Natural killer cell (primary cell): ENCODE measurements at regions not wholly inside any gene's neighbourhood (a gene's known extent, or its start where the extent isn't known, plus 50 kb on each side); places are given as distances from the start of the nearest gene placed in this dataset.

Source experiments
- ATAC-seq, 3 donors: fragments of 150-1000 bp in 2 of 3; fragments of 200-7000 bp in 1 of 3; cut with Tn5 transposase; 1 replicate in 1 of 3; 2 replicates in 2 of 3; pipeline ENCODE4 v1.10.0; 2021; ENCODE audit warnings: mild to moderate bottlenecking in 2 of 3, moderate library complexity in 2 of 3
- DNase-seq, 2 donors: peaks; one replicate each; pipeline versions ENCODE4 v3.0.0 to v3.0.0-alpha.2; 2013 to 2021; ENCODE audit warnings: mixed read lengths in 1 of 2
- H3K27ac ChIP-seq: one replicate; pipeline ENCODE4 v1.5.1; 2013; ENCODE audit warnings: mild to moderate bottlenecking, low read length
- H3K27me3 ChIP-seq: one replicate; pipeline ENCODE4 v1.6.1; 2013; ENCODE audit warnings: low read length; ENCODE audit not compliant: control insufficient read depth, insufficient read depth
- H3K36me3 ChIP-seq: one replicate; pipeline ENCODE4 v1.6.1; 2013; ENCODE audit warnings: low read length; ENCODE audit not compliant: control insufficient read depth, insufficient read depth
- H3K4me1 ChIP-seq: one replicate; pipeline ENCODE4 v1.6.1; 2013; ENCODE audit warnings: low read length; ENCODE audit not compliant: control insufficient read depth, insufficient read depth
- H3K4me3 ChIP-seq: one replicate; pipeline ENCODE4 v1.5.1; 2013; ENCODE audit warnings: low read length
- H3K9me3 ChIP-seq: one replicate; pipeline ENCODE4 v1.6.1; 2013; ENCODE audit warnings: low read length; ENCODE audit not compliant: control insufficient read depth, insufficient read depth
- H3K27ac Mint-ChIP-seq, 2 donors: one replicate each; pipeline ENCODE4 v1.8.0; 2022; ENCODE audit warnings: mild to moderate bottlenecking in 2 of 2, mixed read lengths in 2 of 2, moderate library complexity in 1 of 2
- H3K27me3 Mint-ChIP-seq, 2 donors: one replicate each; pipeline ENCODE4 v1.8.0; 2022; ENCODE audit warnings: low read depth in 2 of 2, mixed read lengths in 2 of 2
- H3K36me3 Mint-ChIP-seq: one replicate; pipeline ENCODE4 v1.8.0; 2022; ENCODE audit warnings: mixed read lengths
- H3K4me1 Mint-ChIP-seq, 2 donors: one replicate each; pipeline ENCODE4 v1.8.0; 2022; ENCODE audit warnings: mixed read lengths in 2 of 2
- H3K4me3 Mint-ChIP-seq: one replicate; pipeline ENCODE4 v1.8.0; 2022; ENCODE audit warnings: mild to moderate bottlenecking, moderate library complexity, mixed read lengths
- H3K9me3 Mint-ChIP-seq, 2 donors: one replicate each; pipeline ENCODE4 v1.8.0; 2022; ENCODE audit warnings: mixed read lengths in 2 of 2
- WGBS: methylation state at CpG from one replicate; pipeline ENCODE4 v1.1.7; 2013; ENCODE audit warnings: missing lambda C conversion rate; ENCODE audit not compliant: insufficient coverage; 5-methylcytosine and 5-hydroxymethylcytosine counted together
- intact Hi-C: fragments of 100-400 bp; cut with micrococcal nuclease; formaldehyde crosslinking; loops from one replicate; pipeline ENCODE4 v1.14.2; 2022
- TF ChIP-seq, protein P1 (sequence below): fragments of 200-600 bp; IDR thresholded peaks from one replicate; pipeline ENCODE4 v1.8.0; 2022; ENCODE audit warnings: antibody characterized with exemption

DNA sequence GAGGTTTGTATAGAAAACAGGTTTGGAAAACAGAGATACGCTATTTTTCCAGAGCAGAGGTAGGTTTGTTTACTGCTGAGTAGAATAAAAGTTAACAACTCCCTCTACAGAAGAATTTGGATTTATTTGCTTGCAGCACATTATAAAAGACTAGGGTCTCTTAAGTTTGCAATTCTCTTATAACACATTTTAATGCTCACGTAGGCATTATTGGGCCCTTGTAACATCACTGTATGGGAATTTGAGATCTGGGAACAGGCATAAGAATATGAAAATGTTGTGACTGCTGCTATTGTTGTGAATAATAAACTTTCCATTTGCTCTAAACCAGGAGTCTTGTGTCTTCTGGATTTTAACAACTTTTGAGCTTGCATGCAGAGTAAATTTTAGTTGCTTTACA lies 128.3 kb upstream of the CADM2 start:
- DNase-seq (no peak), ATAC-seq (no peak)
- 100% methylated on average over 1 of the region's 2 CpGs for WGBS
- Mint-ChIP-seq H3K9me3 (peaks cover 9% of the 10 kb centered on the region in 2 donors), H3K4me1 (no peaks in the 10 kb centered on the region), H3K4me3 (no peak overlapping the region), H3K27me3 (no peaks in the 10 kb centered on the region), H3K36me3 (peaks cover 9% of the 10 kb centered on the region), H3K27ac (no peak overlapping the region)
- no peak overlapping the region for H3K27ac ChIP-seq
- TF ChIP-seq, protein P1, sequence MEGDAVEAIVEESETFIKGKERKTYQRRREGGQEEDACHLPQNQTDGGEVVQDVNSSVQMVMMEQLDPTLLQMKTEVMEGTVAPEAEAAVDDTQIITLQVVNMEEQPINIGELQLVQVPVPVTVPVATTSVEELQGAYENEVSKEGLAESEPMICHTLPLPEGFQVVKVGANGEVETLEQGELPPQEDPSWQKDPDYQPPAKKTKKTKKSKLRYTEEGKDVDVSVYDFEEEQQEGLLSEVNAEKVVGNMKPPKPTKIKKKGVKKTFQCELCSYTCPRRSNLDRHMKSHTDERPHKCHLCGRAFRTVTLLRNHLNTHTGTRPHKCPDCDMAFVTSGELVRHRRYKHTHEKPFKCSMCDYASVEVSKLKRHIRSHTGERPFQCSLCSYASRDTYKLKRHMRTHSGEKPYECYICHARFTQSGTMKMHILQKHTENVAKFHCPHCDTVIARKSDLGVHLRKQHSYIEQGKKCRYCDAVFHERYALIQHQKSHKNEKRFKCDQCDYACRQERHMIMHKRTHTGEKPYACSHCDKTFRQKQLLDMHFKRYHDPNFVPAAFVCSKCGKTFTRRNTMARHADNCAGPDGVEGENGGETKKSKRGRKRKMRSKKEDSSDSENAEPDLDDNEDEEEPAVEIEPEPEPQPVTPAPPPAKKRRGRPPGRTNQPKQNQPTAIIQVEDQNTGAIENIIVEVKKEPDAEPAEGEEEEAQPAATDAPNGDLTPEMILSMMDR: no peak
- peaks cover 4% of the 10 kb centered on the region for H3K9me3 ChIP-seq
- no peaks in the 10 kb centered on the region for H3K27me3 ChIP-seq
- intact Hi-C loops: no loop called here
- H3K36me3 ChIP-seq: no peaks in the 10 kb centered on the region
- H3K4me3 ChIP-seq: no peak overlapping the region
- no peaks in the 10 kb centered on the region for H3K4me1 ChIP-seq

- peaks cover 9% of the 10 kb centered on the region for H3K36me3 Mint-ChIP-seq
- H3K4me1 Mint-ChIP-seq: no peaks in the 10 kb centered on the region
- H3K4me1 ChIP-seq: no peaks in the 10 kb centered on the region
- no peak overlapping the region for H3K27ac Mint-ChIP-seq
- TF ChIP-seq, protein P1: no peak
- H3K27me3 ChIP-seq: no peaks in the 10 kb centered on the region
- peaks cover 4% of the 10 kb centered on the region for H3K9me3 ChIP-seq
- intact Hi-C loops: no loop called here
- H3K4me3 ChIP-seq: no peak overlapping the region
- H3K36me3 ChIP-seq: no peaks in the 10 kb centered on the region
- H3K27me3 Mint-ChIP-seq: no peaks in the 10 kb centered on the region
- peaks cover 7 to 11% of the 10 kb centered on the region in 2 donors for H3K9me3 Mint-ChIP-seq
- 94% methylated on average over 2 of the region's 2 CpGs for WGBS
- ATAC-seq (no peak), DNase-seq (no peak)
- H3K27ac ChIP-seq: no peak overlapping the region
- H3K4me3 Mint-ChIP-seq: no peak overlapping the region
Observed at GRCh38 chr3:84835366-84835765, 123.4 kb upstream of the CADM2 start.

GRCh38 chr3:84836961-84837360 lies 121.8 kb upstream of the CADM2 start:
- 8% methylated on average over 2 of the region's 2 CpGs for WGBS
- H3K4me3 Mint-ChIP-seq: no peak overlapping the region
- H3K27ac ChIP-seq: no peak overlapping the region
- intact Hi-C loops: no loop called here
- no peak for DNase-seq
- H3K27ac Mint-ChIP-seq: no peak overlapping the region
- H3K4me1 Mint-ChIP-seq: no peaks in the 10 kb centered on the region
- H3K9me3 ChIP-seq: peaks cover 4% of the 10 kb centered on the region
- no peaks in the 10 kb centered on the region for H3K27me3 Mint-ChIP-seq
- ATAC-seq: no peak
- TF ChIP-seq, protein P1: no peak
- H3K9me3 Mint-ChIP-seq: peaks cover 7 to 11% of the 10 kb centered on the region in 2 donors
- H3K36me3 ChIP-seq: no peaks in the 10 kb centered on the region
- no peaks in the 10 kb centered on the region for H3K27me3 ChIP-seq
- peaks cover 9% of the 10 kb centered on the region for H3K36me3 Mint-ChIP-seq
- H3K4me1 ChIP-seq: no peaks in the 10 kb centered on the region
- no peak overlapping the region for H3K4me3 ChIP-seq

DNA sequence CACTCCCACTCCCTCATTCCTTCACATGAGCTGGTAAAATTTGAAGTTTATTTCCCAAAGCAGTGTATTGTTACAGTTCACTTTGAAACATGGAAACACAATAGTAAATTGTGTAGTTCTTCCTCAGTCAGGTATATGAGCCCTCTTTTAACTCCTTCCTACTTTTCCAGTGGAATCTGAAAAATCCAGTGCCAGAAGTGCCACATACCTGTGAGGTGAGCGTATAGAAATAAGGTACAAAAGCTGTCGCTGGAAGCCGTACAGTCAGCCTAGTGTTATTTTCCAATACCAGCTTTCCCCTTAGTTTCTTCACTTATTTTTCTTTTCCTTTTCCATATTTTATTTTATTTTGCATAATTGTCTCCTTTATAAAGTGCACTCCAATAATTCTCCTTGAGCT lies 81.7 kb upstream of the CADM2 start:
- Histone ChIP-seq H3K27me3 (no peaks in the 10 kb centered on the region), H3K4me1 (no peaks in the 10 kb centered on the region), H3K9me3 (no peaks in the 10 kb centered on the region), H3K27ac (no peak overlapping the region), H3K36me3 (no peaks in the 10 kb centered on the region), H3K4me3 (no peak overlapping the region)
- TF ChIP-seq, protein P1: no peak
- H3K9me3 Mint-ChIP-seq: peaks cover 19 to 38% of the 10 kb centered on the region in 2 donors
- DNase-seq (no peak), ATAC-seq (no peak)
- peaks cover 7% of the 10 kb centered on the region for H3K36me3 Mint-ChIP-seq
- H3K27ac Mint-ChIP-seq: no peak overlapping the region
- H3K4me3 Mint-ChIP-seq: no peak overlapping the region
- intact Hi-C loops: no loop called here
- no peaks in the 10 kb centered on the region for H3K27me3 Mint-ChIP-seq
- H3K4me1 Mint-ChIP-seq: no peaks in the 10 kb centered on the region
- 95% methylated on average over 3 of the region's 3 CpGs for WGBS
